MM.1S (cell line): ENCODE measurements at regions not wholly inside any gene's neighbourhood (a gene's known extent, or its start where the extent isn't known, plus 50 kb on each side); places are given as distances from the start of the nearest gene placed in this dataset.

Experiments
- DNase-seq: peaks from one replicate; pipeline ENCODE4 v3.0.0-alpha.2; 2015
- H2AFZ ChIP-seq: fragments of 300-600 bp; sonication (generic); 2 replicates; pipeline ENCODE4 v1.6.0; 2016; ENCODE audit warnings: antibody characterized with exemption, low read length
- H3F3A ChIP-seq: fragments of 300-600 bp; sonication (generic); 2 replicates; pipeline ENCODE4 v1.6.1; 2016; ENCODE audit warnings: mild to moderate bottlenecking, antibody characterized with exemption, low read length, moderate library complexity, mixed read lengths; ENCODE audit not compliant: insufficient read depth
- H3K27ac ChIP-seq: fragments of 300-600 bp; sonication (generic); 2 replicates; pipeline ENCODE4 v1.5.1; 2016; ENCODE audit warnings: mild to moderate bottlenecking, low read length
- H3K27me3 ChIP-seq: fragments of 300-600 bp; sonication (generic); replicated peaks from 2 replicates; pipeline ENCODE4 v1.6.0; 2016; ENCODE audit warnings: low read length; ENCODE audit not compliant: insufficient read depth
- H3K36me3 ChIP-seq: fragments of 300-600 bp; sonication (generic); replicated peaks from 2 replicates; pipeline ENCODE4 v1.6.1; 2016; ENCODE audit warnings: mild to moderate bottlenecking, low read length, mixed read lengths; ENCODE audit not compliant: insufficient read depth
- H3K4me1 ChIP-seq: fragments of 300-600 bp; sonication (generic); 2 replicates; pipeline ENCODE4 v1.6.1; 2016; ENCODE audit warnings: low read length, mixed read lengths
- H3K4me2 ChIP-seq: fragments of 300-600 bp; sonication (generic); 2 replicates; pipeline ENCODE4 v1.6.0; 2016; ENCODE audit warnings: low read depth, low read length
- H3K4me3 ChIP-seq: fragments of 300-600 bp; sonication (generic); 2 replicates; pipeline ENCODE4 v1.5.1; 2016; ENCODE audit warnings: low read length, mixed read lengths
- H3K79me2 ChIP-seq: fragments of 300-600 bp; sonication (generic); 2 replicates; pipeline ENCODE4 v1.6.1; 2016; ENCODE audit warnings: mixed run types, low read length, mixed read lengths
- H3K9ac ChIP-seq: fragments of 300-600 bp; sonication (generic); 2 replicates; pipeline ENCODE4 v1.6.1; 2016; ENCODE audit warnings: low read length, mixed read lengths
- H3K9me2 ChIP-seq: fragments of 300-600 bp; sonication (generic); replicated peaks from 2 replicates; pipeline ENCODE4 v1.6.1; 2016; ENCODE audit warnings: mild to moderate bottlenecking, low read length, mixed read lengths; ENCODE audit not compliant: insufficient read depth
- H3K9me3 ChIP-seq: fragments of 300-600 bp; sonication (generic); replicated peaks from 2 replicates; pipeline ENCODE4 v1.6.1; 2016; ENCODE audit warnings: mild to moderate bottlenecking, low read length, mixed read lengths; ENCODE audit not compliant: insufficient read depth
- H4K20me1 ChIP-seq: fragments of 300-600 bp; sonication (generic); 2 replicates; pipeline ENCODE4 v1.6.1; 2016; ENCODE audit warnings: mild to moderate bottlenecking, low read length, moderate library complexity, mixed read lengths; ENCODE audit not compliant: insufficient read depth
- CTCF ChIP-seq: fragments of 300-600 bp; sonication (generic); IDR thresholded peaks from 2 replicates; pipeline ENCODE4 v1.5.1; 2016; ENCODE audit warnings: antibody characterized with exemption, low read length, mixed read lengths
- EZH2 ChIP-seq: fragments of 300-600 bp; sonication (generic); optimal IDR thresholded peaks from 2 replicates; pipeline ENCODE3; 2017; ENCODE audit warnings: low read depth, mild to moderate bottlenecking, antibody characterized with exemption, low read length, mixed read lengths
- EZH2phosphoT487 ChIP-seq: fragments of 300-600 bp; sonication (generic); IDR thresholded peaks from 2 replicates; pipeline ENCODE4 v1.6.1; 2018; ENCODE audit warnings: antibody characterized with exemption, low read length

GRCh38 chr12:105812366-105812765 is 326.4 kb downstream of the NUAK1 start:
- H3K9me3 ChIP-seq, result no peaks in the 10 kb centered on the region
- no peak for TF ChIP-seq CTCF
- no peak for TF ChIP-seq EZH2
- no peak for TF ChIP-seq EZH2phosphoT487
- H3K9ac ChIP-seq, result no peak overlapping the region
- no peaks in the 10 kb centered on the region for H3K36me3 ChIP-seq
- no peaks in the 10 kb centered on the region for H3K4me1 ChIP-seq
- no peaks in the 10 kb centered on the region for H3K9me2 ChIP-seq
- no peaks in the 10 kb centered on the region for H4K20me1 ChIP-seq
- H3K27me3 ChIP-seq, result no peaks in the 10 kb centered on the region
- H3F3A ChIP-seq, result no peaks in the 10 kb centered on the region
- H2AFZ ChIP-seq, result no peak overlapping the region
- H3K27ac ChIP-seq, result no peak overlapping the region
- DNase-seq, result no peak
- no peak overlapping the region for H3K4me2 ChIP-seq
- H3K79me2 ChIP-seq, result no peaks in the 10 kb centered on the region
- no peak overlapping the region for H3K4me3 ChIP-seq

DNA sequence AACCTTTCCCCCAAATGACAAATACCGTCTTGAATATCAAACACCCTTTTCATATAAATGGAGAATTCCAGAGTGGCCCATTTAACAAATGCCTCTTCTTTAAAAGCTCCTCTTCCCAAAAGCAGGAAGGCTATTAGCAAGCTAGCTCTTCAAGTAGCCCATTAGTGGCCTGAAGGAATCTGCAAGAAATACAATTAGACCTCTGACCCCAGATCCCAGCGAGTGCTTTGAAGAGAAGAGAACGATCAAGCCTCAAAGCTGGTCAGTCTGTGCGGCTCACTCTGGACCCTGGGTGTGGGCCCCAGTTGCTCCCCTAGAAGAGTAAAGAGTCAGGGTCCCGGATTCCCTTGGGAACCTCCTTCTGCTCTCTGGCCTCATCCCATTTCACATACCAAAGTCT is 325.6 kb downstream of the NUAK1 start:
- Histone ChIP-seq H3K4me3 (no peak overlapping the region), H3K9ac (no peak overlapping the region), H4K20me1 (no peaks in the 10 kb centered on the region), H3K27me3 (no peaks in the 10 kb centered on the region), H2AFZ (no peak overlapping the region), H3K9me3 (no peaks in the 10 kb centered on the region), H3K4me1 (no peaks in the 10 kb centered on the region), H3K4me2 (no peak overlapping the region), H3K79me2 (no peaks in the 10 kb centered on the region), H3K9me2 (no peaks in the 10 kb centered on the region), H3K36me3 (no peaks in the 10 kb centered on the region), H3F3A (no peaks in the 10 kb centered on the region), H3K27ac (no peak overlapping the region)
- no peak for DNase-seq
- TF ChIP-seq EZH2phosphoT487 (no peak), CTCF (no peak), EZH2 (no peak)

- H2AFZ ChIP-seq, result no peak overlapping the region
- no peaks in the 10 kb centered on the region for H3K79me2 ChIP-seq
These were observed 324.5 kb downstream of the NUAK1 start for GRCh38 chr12:105814283-105814682.

More at GRCh38 chr12:105814283-105814682, 324.5 kb downstream of the NUAK1 start:
- Histone ChIP-seq H3K27ac (no peak overlapping the region), H3K9me3 (no peaks in the 10 kb centered on the region), H3F3A (no peaks in the 10 kb centered on the region), H3K27me3 (no peaks in the 10 kb centered on the region), H4K20me1 (no peaks in the 10 kb centered on the region), H3K4me1 (no peaks in the 10 kb centered on the region), H3K9me2 (no peaks in the 10 kb centered on the region), H3K4me2 (no peak overlapping the region), H3K9ac (no peak overlapping the region), H3K36me3 (no peaks in the 10 kb centered on the region), H3K4me3 (no peak overlapping the region)
- no peak for TF ChIP-seq EZH2phosphoT487
- TF ChIP-seq EZH2, result no peak
- TF ChIP-seq CTCF, result no peak
- DNase-seq, result no peak
